22Rv1 (cell line): ENCODE measurements at regions not wholly inside any gene's neighbourhood (a gene's known extent, or its start where the extent isn't known, plus 50 kb on each side); places are given as distances from the start of the nearest gene placed in this dataset.

Experiments used
- H3K27ac ChIP-seq: fragments of 450-650 bp; 2 replicates; pipeline ENCODE4 v1.5.1; 2017
- ZFX ChIP-seq: fragments of 450-650 bp; IDR thresholded peaks from 2 replicates; pipeline ENCODE4 v1.6.1; 2017; ENCODE audit warnings: antibody characterized with exemption, borderline replicate concordance
- TF ChIP-seq, protein P1 (sequence below): fragments of 450-650 bp; IDR thresholded peaks from 2 replicates; pipeline ENCODE4 v1.5.1; 2017; ENCODE audit warnings: mild to moderate bottlenecking

DNA sequence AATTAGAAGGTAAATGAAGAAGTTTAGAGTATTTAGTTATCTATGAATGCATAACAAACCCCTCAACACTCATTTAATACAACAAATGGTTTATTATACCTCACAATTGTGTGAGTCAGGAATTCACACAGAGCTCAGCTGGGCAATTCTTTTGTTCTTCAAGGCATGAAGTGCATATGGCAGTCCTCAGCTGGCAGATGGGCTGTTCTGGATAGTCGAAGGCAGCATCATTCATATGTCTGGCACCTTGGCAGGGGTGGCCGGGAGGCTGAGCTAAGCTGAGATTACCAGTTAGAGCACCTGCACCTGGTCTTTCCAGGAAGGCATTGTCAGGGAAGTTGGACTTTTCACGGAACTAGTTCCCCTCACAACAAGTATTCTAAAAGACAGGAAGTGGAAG, 286.2 kb upstream of the DUSP10 start:
- TF ChIP-seq, protein P1, sequence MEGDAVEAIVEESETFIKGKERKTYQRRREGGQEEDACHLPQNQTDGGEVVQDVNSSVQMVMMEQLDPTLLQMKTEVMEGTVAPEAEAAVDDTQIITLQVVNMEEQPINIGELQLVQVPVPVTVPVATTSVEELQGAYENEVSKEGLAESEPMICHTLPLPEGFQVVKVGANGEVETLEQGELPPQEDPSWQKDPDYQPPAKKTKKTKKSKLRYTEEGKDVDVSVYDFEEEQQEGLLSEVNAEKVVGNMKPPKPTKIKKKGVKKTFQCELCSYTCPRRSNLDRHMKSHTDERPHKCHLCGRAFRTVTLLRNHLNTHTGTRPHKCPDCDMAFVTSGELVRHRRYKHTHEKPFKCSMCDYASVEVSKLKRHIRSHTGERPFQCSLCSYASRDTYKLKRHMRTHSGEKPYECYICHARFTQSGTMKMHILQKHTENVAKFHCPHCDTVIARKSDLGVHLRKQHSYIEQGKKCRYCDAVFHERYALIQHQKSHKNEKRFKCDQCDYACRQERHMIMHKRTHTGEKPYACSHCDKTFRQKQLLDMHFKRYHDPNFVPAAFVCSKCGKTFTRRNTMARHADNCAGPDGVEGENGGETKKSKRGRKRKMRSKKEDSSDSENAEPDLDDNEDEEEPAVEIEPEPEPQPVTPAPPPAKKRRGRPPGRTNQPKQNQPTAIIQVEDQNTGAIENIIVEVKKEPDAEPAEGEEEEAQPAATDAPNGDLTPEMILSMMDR, result no peak
- no peak for TF ChIP-seq ZFX
- no peak overlapping the region for H3K27ac ChIP-seq

DNA sequence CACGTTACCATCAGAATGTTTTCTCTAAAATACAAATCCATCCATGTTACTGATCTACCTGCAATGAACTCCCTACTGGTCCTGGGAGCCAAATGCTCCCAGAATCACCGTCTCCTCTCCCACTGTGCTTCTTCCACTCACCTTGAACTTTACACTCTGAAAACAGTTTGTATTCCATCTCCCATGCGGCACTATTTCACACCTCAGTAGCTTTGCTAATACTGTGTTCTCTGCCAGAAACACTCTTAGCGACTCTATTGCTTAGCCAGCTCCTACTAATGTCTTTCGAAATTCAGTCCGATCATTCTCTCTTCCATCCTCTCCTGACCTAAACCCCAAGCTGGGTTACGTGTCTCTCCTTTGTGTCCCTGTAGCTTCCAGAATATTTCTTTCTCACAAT, 284.4 kb upstream of the DUSP10 start:
- H3K27ac ChIP-seq, result no peak overlapping the region
- TF ChIP-seq, protein P1, result no peak
- no peak for TF ChIP-seq ZFX

DNA sequence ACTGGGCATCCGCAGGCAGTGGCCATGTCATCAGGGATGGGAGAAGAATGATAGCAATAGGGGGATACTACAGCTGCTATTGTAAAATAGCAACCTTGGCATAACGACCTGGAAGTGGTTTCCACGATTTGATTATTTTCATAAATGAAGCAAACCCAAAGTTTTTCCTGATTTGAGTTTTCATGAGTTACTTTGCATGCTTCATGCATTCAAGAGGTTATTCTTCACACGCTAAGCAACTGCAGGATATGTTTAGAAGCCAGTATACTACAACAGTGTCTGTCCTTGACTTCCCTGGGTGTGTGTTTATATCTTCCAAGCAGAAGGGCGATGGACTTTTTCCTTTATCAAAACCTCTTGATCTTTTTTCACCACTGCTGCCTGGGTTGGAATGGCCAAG, 281.1 kb upstream of the DUSP10 start:
- TF ChIP-seq ZFX, result no peak
- TF ChIP-seq, protein P1, result no peak
- H3K27ac ChIP-seq, result no peak overlapping the region

DNA sequence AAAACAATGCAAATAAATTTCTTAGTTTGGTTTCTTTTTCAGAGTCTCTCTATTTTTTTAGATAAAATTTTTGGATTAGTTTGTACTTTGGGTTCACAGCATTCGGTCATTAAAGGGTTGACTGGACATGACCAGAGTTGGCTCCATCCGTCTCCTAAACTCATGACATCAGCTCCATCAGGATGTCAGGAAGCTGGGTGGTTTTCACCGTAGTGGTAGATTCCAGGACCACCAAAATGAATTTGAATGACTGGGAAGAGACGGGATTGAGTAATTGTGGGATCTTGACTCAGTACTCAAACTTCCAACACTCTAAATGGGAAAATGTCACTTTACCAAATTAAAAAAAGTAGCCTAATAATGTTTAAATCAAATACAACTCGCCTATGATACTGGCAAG, 279.2 kb upstream of the DUSP10 start:
- TF ChIP-seq ZFX, result no peak
- TF ChIP-seq, protein P1, result no peak
- H3K27ac ChIP-seq, result no peak overlapping the region

DNA sequence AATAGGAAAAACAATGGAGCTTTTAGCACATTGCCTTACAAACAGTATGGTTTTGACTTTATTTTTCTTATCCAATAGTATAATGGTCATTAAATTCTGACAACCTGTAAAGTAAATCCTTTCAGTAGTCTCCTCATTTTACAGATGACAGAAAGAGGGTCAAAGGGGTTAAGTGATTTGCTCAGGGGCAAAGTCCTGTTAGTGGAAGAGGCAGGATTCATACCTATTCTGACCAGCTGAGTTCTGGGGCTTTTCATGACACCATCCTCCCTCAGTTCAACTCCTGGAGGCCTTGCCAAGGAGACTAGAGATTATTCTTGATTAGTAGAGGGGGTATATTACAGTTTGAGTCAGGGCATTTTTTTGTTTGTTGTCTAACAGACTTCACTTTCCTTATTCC, 278.7 kb upstream of the DUSP10 start:
- TF ChIP-seq, protein P1, result no peak
- TF ChIP-seq ZFX, result no peak
- no peak overlapping the region for H3K27ac ChIP-seq

DNA sequence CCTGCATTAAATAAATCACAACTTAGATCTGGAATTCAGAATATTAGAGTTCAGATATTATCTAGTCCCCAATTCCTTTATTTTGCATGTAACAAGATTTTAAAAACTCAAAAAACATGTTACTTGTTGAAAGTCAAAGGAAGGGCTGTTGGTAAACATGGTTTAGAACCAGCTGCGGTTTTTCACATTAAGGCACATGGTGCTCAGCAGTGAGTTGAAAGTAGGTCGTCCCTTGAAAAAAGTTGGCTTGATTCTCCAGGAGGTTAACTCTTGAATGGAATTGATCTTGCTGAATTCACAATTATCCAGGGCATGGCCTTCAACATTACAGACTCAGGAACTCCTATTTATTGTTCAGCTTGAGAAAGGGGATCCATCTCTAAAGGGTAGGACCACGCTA, 277.1 kb upstream of the DUSP10 start:
- TF ChIP-seq, protein P1, result no peak
- TF ChIP-seq ZFX, result no peak
- H3K27ac ChIP-seq, result no peak overlapping the region

DNA sequence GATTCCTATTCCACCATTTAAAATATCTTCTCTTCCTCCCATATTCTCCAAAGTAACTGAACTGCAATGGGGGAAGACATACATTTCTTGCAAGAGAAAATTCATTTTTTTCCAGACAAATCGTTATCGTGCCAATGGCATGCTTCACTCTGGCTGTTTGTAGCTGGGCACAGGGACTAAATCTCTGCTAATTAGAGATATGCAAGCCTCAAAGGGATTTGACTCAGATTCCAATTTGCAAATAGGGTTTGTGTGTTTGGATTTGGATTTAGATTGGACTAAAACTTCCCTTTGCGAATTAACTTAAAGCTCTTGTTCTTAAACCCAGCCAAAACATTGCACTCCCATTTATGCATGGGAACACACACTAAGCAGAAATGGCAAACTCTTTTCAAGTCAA, 276.2 kb upstream of the DUSP10 start:
- TF ChIP-seq ZFX, result no peak
- TF ChIP-seq, protein P1, result no peak

More for the DNA sequence above, 276.2 kb upstream of the DUSP10 start:
- no peak overlapping the region for H3K27ac ChIP-seq
